Psoas muscle (tissue), 7 donors: ENCODE measurements at regions not wholly inside any gene's neighbourhood (a gene's known extent, or its start where the extent isn't known, plus 50 kb on each side); places are given as distances from the start of the nearest gene placed in this dataset.

Source experiments
- ATAC-seq, 4 donors: fragments of 200-7000 bp; cut with Tn5 transposase; one replicate each; pipeline ENCODE4 v1.9.1; 2020; ENCODE audit warnings: moderate library complexity in 3 of 4, mild to moderate bottlenecking in 2 of 4
- DNase-seq, 2 donors: peaks; one replicate each; pipeline ENCODE4 v3.0.0-alpha.2; 2020
- H3K27ac ChIP-seq: fragments of 200-600 bp; one replicate; pipeline ENCODE4 v1.8.0; 2022
- H3K27me3 ChIP-seq, 3 donors: fragments of 200-600 bp in 1 of 3; one replicate each; pipeline versions ENCODE4 v1.6.1 to v1.8.0; 2013 to 2022; ENCODE audit warnings: low read length in 2 of 3, mild to moderate bottlenecking in 2 of 3, moderate library complexity in 1 of 3; ENCODE audit not compliant: insufficient read depth in 3 of 3
- H3K36me3 ChIP-seq, 2 donors: fragments of 200-600 bp in 1 of 2; one replicate each; pipeline versions ENCODE4 v1.6.1 to v1.8.0; 2013 to 2022; ENCODE audit warnings: low read depth in 1 of 2, mild to moderate bottlenecking in 1 of 2, moderate library complexity in 1 of 2; ENCODE audit not compliant: insufficient read depth in 1 of 2
- H3K4me1 ChIP-seq: fragments of 200-600 bp; one replicate; pipeline ENCODE4 v1.8.0; 2022
- H3K4me3 ChIP-seq: fragments of 200-600 bp; one replicate; pipeline ENCODE4 v1.8.0; 2022; ENCODE audit warnings: mild to moderate bottlenecking
- H3K9me3 ChIP-seq: fragments of 200-600 bp; one replicate; pipeline ENCODE4 v1.8.0; 2022
- WGBS, 3 donors: extraction: QIAGEN DNeasy Blood & Tissue Kit; methylation state at CpG; one replicate each; pipeline versions ENCODE4 v1.1.6 to v1.1.7; 2013; 5-methylcytosine and 5-hydroxymethylcytosine counted together
- intact Hi-C, 2 donors: fragments of 100-400 bp; cut with DNase I; formaldehyde crosslinking; loops; one replicate each; pipeline versions ENCODE4 v1.11.0 to v1.14.2; 2022
- TF ChIP-seq, protein P1 (sequence below): fragments of 200-600 bp; IDR thresholded peaks from one replicate; pipeline ENCODE4 v1.8.0; 2022; ENCODE audit warnings: antibody characterized with exemption
- donor health status: healthy with polysubstance abuse.
- donor health status: DM: no; HTN: no; CAD: no; lungs with moderate emphysema.
- donor health status: Bipolar disorder and iron deficiency.
- donor health status: healthy.
- donor health status: DM: yes; HTN: yes; CAD: no.
- donor health status: DM: no; HTN: no; CAD: no.
- donor health status: DM: yes; HTN: yes; CAD: no.

DNA sequence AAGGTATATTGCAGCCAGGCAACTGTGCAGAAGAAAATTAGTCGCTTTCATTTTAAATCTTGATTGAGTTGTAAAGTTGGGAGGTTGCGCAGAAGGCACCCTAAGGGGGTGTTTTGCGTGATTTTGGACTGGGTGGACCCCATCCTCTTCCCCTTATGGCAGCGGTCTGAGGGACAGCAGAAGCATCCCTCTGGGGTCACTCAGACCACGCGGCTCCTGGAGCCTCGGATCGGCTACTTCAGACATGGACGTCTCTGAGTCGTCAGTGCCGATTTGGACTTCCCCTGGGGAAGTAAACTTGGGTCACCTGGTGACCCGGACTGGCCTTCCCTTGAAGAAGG is 639.0 kb upstream of the DPP6 start:
- H3K36me3 ChIP-seq = no peaks in the 10 kb centered on the region
- H3K9me3 ChIP-seq = no peaks in the 10 kb centered on the region
- no peak overlapping the region for H3K4me3 ChIP-seq
- H3K27me3 ChIP-seq = no peaks in the 10 kb centered on the region
- TF ChIP-seq, protein P1, sequence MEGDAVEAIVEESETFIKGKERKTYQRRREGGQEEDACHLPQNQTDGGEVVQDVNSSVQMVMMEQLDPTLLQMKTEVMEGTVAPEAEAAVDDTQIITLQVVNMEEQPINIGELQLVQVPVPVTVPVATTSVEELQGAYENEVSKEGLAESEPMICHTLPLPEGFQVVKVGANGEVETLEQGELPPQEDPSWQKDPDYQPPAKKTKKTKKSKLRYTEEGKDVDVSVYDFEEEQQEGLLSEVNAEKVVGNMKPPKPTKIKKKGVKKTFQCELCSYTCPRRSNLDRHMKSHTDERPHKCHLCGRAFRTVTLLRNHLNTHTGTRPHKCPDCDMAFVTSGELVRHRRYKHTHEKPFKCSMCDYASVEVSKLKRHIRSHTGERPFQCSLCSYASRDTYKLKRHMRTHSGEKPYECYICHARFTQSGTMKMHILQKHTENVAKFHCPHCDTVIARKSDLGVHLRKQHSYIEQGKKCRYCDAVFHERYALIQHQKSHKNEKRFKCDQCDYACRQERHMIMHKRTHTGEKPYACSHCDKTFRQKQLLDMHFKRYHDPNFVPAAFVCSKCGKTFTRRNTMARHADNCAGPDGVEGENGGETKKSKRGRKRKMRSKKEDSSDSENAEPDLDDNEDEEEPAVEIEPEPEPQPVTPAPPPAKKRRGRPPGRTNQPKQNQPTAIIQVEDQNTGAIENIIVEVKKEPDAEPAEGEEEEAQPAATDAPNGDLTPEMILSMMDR = no peak
- intact Hi-C loops = no loop called here
- WGBS, 3 donors = 87 to 95% (median 92%) methylated on average over 12 of the region's 12 CpGs
- no peaks in the 10 kb centered on the region for H3K4me1 ChIP-seq
- no peak overlapping the region for H3K27ac ChIP-seq
- DNase-seq = no peak
- ATAC-seq = no peak

DNA sequence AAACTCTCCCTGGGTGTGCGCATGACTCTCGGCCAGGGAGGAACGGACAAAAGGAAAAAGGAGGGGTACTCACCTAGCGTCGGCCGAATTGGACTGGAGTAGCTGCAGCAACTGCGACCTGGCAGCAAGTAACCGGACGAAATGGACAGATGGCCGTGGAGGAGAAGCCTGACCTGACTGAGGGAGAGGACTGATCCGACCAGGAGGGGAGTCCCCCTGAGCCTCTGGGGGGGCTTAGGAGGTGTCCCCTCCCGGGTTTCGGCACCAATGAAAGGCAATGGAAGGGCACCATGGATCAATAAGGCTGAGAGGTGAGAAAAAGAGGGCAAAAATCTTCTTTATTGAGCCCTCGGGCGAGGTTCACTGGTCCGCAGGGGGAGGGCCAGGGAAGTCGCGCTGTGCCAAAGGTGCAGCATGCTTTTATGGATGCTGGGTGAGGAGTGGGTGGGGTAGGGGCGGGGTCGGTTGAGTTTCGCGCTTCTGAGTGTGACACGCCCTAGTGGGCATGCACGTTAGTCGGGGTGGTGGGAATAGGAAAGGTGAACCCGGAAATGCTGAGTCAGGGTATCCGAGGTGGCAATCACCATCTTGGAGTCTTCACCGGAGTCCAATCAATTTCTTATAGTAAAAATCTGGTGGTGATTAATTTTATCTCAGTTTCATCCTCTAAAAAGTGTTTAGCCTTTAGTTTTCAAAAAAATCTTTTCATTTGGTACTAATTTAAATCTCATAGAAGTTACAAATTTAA is 638.5 kb upstream of the DPP6 start:
- H3K4me1 ChIP-seq = no peaks in the 10 kb centered on the region
- TF ChIP-seq, protein P1 = no peak
- intact Hi-C loops = no loop called here
- no peaks in the 10 kb centered on the region for H3K27me3 ChIP-seq
- H3K27ac ChIP-seq = no peak overlapping the region
- no peaks in the 10 kb centered on the region for H3K36me3 ChIP-seq
- 93 to 94% (median 94%) methylated on average over 28 of the region's 28 CpGs for WGBS, 3 donors
- ATAC-seq = no peak
- H3K9me3 ChIP-seq = no peaks in the 10 kb centered on the region
- no peak for DNase-seq
- H3K4me3 ChIP-seq = no peak overlapping the region

DNA sequence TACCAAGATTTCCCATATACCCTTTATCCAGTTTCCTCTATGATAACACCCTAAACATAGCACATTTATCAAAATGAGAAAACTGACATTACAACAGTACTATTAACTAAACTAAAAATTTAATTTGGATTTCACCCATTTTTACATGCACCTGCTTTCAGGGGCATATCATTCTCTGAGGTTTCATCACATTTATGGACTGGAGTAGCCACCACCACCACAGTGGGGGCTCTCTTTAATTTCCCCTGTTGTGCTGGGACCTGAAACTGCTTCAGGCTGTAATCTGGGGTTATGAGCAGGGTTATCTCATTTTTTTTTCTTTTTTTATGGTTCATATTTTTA is 637.9 kb upstream of the DPP6 start:
- H3K4me1 ChIP-seq = no peaks in the 10 kb centered on the region
- no peak overlapping the region for H3K4me3 ChIP-seq
- ATAC-seq (no peak), DNase-seq (no peak)
- H3K27me3 ChIP-seq = no peaks in the 10 kb centered on the region
- TF ChIP-seq, protein P1 = no peak
- H3K9me3 ChIP-seq = no peaks in the 10 kb centered on the region
- H3K27ac ChIP-seq = no peak overlapping the region
- H3K36me3 ChIP-seq = no peaks in the 10 kb centered on the region
- intact Hi-C loops = no loop called here

DNA sequence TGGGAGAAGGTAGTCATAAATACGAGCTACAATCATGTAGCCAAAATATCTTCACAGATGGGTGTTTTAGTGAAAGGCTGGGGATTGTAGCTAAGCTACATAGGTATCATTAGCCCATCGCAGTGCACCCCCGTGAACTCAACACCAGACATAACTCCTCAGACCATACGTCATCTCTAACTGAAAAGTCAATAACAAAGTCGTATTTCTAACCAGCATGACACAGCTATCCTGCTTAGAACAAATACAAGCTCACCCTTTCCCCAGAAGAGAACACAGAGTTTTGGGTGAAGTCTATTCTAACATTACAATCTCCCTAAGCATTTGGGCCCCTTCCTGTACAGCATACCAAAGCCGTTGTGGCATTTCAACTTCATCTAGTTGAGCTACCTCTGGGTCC is 636.6 kb upstream of the DPP6 start:
- Histone ChIP-seq H3K4me1 (no peaks in the 10 kb centered on the region), H3K4me3 (no peak overlapping the region), H3K36me3 (no peaks in the 10 kb centered on the region), H3K9me3 (no peaks in the 10 kb centered on the region), H3K27ac (no peak overlapping the region), H3K27me3 (no peaks in the 10 kb centered on the region)
- DNase-seq (no peak), ATAC-seq (no peak)
- intact Hi-C loops = no loop called here
- 52 to 63% (median 57%) methylated on average over 6 of the region's 6 CpGs for WGBS, 3 donors
- TF ChIP-seq, protein P1 = no peak
